Glutamatergic neuron (in vitro differentiated cells): ENCODE measurements at regions not wholly inside any gene's neighbourhood (a gene's known extent, or its start where the extent isn't known, plus 50 kb on each side); places are given as distances from the start of the nearest gene placed in this dataset.

ENCODE experiments used
- DNase-seq: peaks from one replicate; pipeline ENCODE4 v3.0.0; 2022
- H3K27ac Mint-ChIP-seq: one replicate; pipeline ENCODE4 v1.8.0; 2020; ENCODE audit warnings: mild to moderate bottlenecking, mixed read lengths, inconsistent platforms; ENCODE audit not compliant: unreplicated experiment
- H3K27me3 Mint-ChIP-seq: one replicate; pipeline ENCODE4 v1.8.0; 2020; ENCODE audit warnings: mild to moderate bottlenecking, moderate library complexity, mixed read lengths, inconsistent platforms; ENCODE audit not compliant: unreplicated experiment
- H3K36me3 Mint-ChIP-seq: one replicate; pipeline ENCODE4 v1.8.0; 2020; ENCODE audit warnings: mild to moderate bottlenecking, mixed read lengths, inconsistent platforms; ENCODE audit not compliant: unreplicated experiment
- H3K4me1 Mint-ChIP-seq: one replicate; pipeline ENCODE4 v1.8.0; 2020; ENCODE audit warnings: mild to moderate bottlenecking, low read depth, mixed read lengths, inconsistent platforms; ENCODE audit not compliant: unreplicated experiment
- H3K4me3 Mint-ChIP-seq: one replicate; pipeline ENCODE4 v1.8.0; 2020; ENCODE audit warnings: mild to moderate bottlenecking, mixed read lengths, inconsistent platforms; ENCODE audit not compliant: unreplicated experiment
- H3K9me3 Mint-ChIP-seq: one replicate; pipeline ENCODE4 v1.8.0; 2020; ENCODE audit warnings: mild to moderate bottlenecking, moderate library complexity, mixed read lengths, inconsistent platforms; ENCODE audit not compliant: unreplicated experiment
- TF ChIP-seq, protein P1 (sequence below): fragments of 200-600 bp; sonication (generic); IDR thresholded peaks from one replicate; pipeline ENCODE4 v1.5.0; 2021; ENCODE audit not compliant: partially characterized antibody, unreplicated experiment

DNA sequence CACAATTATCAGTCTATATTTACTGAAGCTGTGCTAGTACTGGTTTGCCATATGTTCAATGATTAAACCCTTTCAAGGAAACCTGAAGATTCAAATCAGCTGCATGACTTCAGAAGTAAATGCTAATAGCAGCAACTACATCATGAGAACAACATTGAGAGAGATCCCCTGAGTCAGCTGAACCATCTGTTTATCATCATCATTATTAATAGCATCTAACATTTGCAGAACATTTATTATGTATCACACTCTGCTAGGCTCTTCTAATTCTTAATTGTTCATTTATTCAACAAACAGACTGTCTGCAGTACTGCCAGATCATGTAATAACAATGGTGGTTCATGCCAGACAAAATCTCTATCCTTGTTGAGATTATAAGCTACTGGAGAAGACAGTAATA lies 157.4 kb downstream of the KLHL28 start:
- Mint-ChIP-seq H3K4me3 (no peak overlapping the region), H3K36me3 (peaks cover 4% of the 10 kb centered on the region), H3K27ac (no peak overlapping the region), H3K27me3 (no peaks in the 10 kb centered on the region), H3K4me1 (no peaks in the 10 kb centered on the region), H3K9me3 (no peaks in the 10 kb centered on the region)
- TF ChIP-seq, protein P1, sequence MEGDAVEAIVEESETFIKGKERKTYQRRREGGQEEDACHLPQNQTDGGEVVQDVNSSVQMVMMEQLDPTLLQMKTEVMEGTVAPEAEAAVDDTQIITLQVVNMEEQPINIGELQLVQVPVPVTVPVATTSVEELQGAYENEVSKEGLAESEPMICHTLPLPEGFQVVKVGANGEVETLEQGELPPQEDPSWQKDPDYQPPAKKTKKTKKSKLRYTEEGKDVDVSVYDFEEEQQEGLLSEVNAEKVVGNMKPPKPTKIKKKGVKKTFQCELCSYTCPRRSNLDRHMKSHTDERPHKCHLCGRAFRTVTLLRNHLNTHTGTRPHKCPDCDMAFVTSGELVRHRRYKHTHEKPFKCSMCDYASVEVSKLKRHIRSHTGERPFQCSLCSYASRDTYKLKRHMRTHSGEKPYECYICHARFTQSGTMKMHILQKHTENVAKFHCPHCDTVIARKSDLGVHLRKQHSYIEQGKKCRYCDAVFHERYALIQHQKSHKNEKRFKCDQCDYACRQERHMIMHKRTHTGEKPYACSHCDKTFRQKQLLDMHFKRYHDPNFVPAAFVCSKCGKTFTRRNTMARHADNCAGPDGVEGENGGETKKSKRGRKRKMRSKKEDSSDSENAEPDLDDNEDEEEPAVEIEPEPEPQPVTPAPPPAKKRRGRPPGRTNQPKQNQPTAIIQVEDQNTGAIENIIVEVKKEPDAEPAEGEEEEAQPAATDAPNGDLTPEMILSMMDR = no peak
- DNase-seq = no peak

DNA sequence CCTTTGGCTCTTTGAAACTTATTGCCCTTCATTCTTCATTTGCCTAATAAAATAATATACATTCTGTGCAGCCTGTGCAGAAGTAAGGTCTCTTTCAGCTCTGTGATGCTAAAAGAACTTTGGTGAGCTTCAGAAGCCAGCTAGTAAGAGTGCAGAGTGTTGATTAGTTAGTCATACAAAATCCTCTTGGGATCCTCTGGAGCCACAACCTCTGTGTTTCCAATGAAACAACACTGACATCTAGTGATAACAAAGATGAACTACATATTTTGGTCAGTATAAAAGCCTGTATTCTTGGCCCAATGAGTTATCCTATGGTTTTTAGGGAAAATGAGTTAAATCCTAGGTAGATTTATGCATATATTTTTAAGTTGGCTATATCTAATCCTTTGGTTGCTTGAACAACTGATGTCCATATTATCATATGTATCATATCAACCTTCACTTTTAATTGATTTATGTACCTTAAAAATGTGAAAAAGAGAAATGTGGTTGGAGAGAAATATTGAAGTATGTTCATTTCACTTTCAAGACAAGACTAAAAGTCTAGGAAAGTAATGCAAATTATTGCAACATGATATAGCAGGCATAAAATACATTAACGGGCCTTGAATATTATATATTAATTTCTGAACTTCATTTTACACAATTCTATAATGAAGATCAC lies 158.4 kb downstream of the KLHL28 start:
- no peak for DNase-seq
- no peaks in the 10 kb centered on the region for H3K9me3 Mint-ChIP-seq
- H3K27ac Mint-ChIP-seq = no peak overlapping the region
- H3K4me1 Mint-ChIP-seq = no peaks in the 10 kb centered on the region
- H3K4me3 Mint-ChIP-seq = no peak overlapping the region
- peaks cover 4% of the 10 kb centered on the region for H3K36me3 Mint-ChIP-seq
- no peaks in the 10 kb centered on the region for H3K27me3 Mint-ChIP-seq
- TF ChIP-seq, protein P1 = peak; percentile 75

DNA sequence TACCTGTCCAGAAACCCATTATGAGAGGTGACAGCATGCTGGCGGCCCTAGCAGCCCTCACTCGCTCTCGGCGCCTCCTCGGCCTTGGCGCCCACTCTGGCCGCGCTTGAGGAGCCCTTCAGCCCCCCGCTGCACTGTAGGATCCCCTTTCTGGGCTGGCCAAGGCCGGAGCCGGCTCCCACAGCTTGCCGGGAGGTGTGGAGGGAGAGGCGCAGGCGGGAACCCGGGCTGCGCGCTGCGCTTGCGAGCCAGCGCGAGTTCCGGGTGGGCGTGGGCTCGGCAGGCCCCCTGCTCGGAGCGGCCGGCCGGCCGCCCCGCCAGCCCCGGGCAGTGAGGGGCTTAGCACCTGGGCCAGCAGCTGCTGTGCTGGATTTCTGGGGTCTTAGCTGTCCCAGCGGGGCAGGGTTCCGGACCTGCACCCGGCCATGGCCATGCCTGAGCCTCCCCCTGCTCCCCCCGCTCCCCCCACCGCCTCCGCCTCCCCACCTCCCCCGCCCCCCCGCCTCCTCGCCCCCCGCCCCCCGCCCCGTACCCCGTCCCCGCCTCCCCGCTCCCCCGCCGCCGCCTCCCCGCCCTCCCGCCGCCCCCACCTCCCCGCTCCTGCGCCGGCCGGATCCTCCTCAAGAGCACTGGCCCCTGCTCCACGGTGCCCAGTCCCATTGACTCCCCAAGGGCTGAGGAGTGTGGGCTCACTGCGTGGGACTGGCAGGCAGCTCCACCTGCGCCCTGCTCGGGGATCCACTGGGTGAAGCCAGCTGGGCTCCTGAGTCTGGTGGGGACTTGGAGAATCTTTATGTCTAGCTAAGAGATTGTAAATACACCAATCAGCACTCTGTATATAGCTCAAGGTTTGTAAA lies 163.1 kb downstream of the KLHL28 start:
- DNase-seq = no peak
- Mint-ChIP-seq H3K36me3 (no peaks in the 10 kb centered on the region), H3K4me1 (peaks cover 7% of the 10 kb centered on the region), H3K27me3 (no peaks in the 10 kb centered on the region), H3K4me3 (no peak overlapping the region), H3K27ac (no peak overlapping the region), H3K9me3 (no peaks in the 10 kb centered on the region)
- TF ChIP-seq, protein P1 = no peak

DNA sequence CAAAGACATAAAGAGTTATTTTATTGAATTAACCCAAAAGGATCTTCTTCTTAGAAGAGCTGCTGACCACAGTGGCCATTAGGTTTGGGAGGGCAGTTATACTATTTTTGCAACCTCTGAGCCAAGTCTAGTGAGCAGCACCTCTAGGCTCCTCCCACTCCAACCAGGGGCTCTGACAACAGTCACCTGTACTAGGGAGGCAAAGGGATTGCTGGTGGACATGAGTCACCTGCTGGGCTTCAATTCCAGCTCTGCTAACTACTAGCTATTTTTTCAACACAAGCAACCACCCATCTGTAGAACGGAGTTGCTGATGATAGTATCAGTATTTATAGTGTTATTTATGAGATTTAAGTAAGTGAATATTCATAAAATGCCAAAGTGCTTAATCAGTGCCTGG lies 166.0 kb downstream of the KLHL28 start:
- peaks cover 7% of the 10 kb centered on the region for H3K4me1 Mint-ChIP-seq
- H3K27me3 Mint-ChIP-seq = no peaks in the 10 kb centered on the region
- TF ChIP-seq, protein P1 = no peak
- no peak overlapping the region for H3K4me3 Mint-ChIP-seq
- no peaks in the 10 kb centered on the region for H3K36me3 Mint-ChIP-seq
- H3K9me3 Mint-ChIP-seq = no peaks in the 10 kb centered on the region
- no peak overlapping the region for H3K27ac Mint-ChIP-seq
- DNase-seq = no peak

DNA sequence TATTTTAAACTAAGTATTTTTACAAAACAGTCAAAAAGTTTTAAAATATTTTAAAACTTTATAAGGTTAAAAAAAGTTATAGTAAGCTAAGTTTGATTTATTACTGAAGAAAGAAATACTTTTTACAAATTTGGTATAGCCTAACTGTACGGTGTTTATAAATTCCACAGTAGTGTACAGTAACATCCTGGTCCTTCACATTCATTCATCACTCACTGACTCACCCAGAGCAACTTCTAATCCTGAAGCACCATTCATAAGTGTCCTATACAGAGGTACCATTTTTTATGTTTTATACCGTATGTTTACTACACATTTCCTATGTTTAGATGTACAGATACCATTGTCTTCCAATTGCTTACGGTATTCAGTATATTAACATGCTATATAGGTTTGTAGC lies 170.0 kb downstream of the KLHL28 start:
- TF ChIP-seq, protein P1 = no peak
- Mint-ChIP-seq H3K4me3 (no peak overlapping the region), H3K4me1 (peaks cover 7% of the 10 kb centered on the region), H3K9me3 (no peaks in the 10 kb centered on the region), H3K36me3 (no peaks in the 10 kb centered on the region), H3K27me3 (no peaks in the 10 kb centered on the region), H3K27ac (no peak overlapping the region)
- DNase-seq = no peak
